Mucosa of gallbladder (tissue), 1 donor: ENCODE measurements at regions not wholly inside any gene's neighbourhood (a gene's known extent, or its start where the extent isn't known, plus 50 kb on each side); places are given as distances from the start of the nearest gene placed in this dataset.
A peak's percentile ranks its signal among the peaks of the same experiment; 100 is the strongest.

ENCODE experiments used
- DNase-seq: peaks from one replicate; pipeline ENCODE4 v3.0.0-alpha.2; 2020; ENCODE audit warnings: low spot score
- donor health status: DM: no; HTN: no; CAD: no.

- no peak for DNase-seq
Measured at GRCh38 chr19:28024920-28025319, 1188.0 kb downstream of the UQCRFS1 start.

GRCh38 chr19:28023064-28023463 lies 1189.9 kb downstream of the UQCRFS1 start:
- peak; percentile 15 for DNase-seq

GRCh38 chr19:28022506-28022905 lies 1190.4 kb downstream of the UQCRFS1 start:
- DNase-seq, result no peak

GRCh38 chr19:28021259-28022185 lies 1191.4 kb downstream of the UQCRFS1 start:
- no peak for DNase-seq

- peak; percentile 18 for DNase-seq
Measured at GRCh38 chr19:28020619-28021258, 1192.2 kb downstream of the UQCRFS1 start.

GRCh38 chr19:28019901-28020300 lies 1193.0 kb downstream of the UQCRFS1 start:
- DNase-seq, result no peak

GRCh38 chr19:28019371-28019770 lies 1193.6 kb downstream of the UQCRFS1 start:
- no peak for DNase-seq

- DNase-seq, result no peak
Measured at GRCh38 chr19:28018499-28018898, 1194.5 kb downstream of the UQCRFS1 start.

- no peak for DNase-seq
Measured at GRCh38 chr19:28014615-28015405, 1198.1 kb downstream of the UQCRFS1 start.

- DNase-seq, result no peak
Measured at GRCh38 chr19:28012361-28012760, 1200.6 kb downstream of the UQCRFS1 start.

- DNase-seq, result peak; percentile 24
Measured at GRCh38 chr19:28010656-28011055, 1202.3 kb downstream of the UQCRFS1 start.

- DNase-seq, result no peak
Measured at GRCh38 chr19:28009696-28010095, 1203.3 kb downstream of the UQCRFS1 start.

- no peak for DNase-seq
Measured at GRCh38 chr19:28008695-28009094, 1204.3 kb downstream of the UQCRFS1 start.

- no peak for DNase-seq
Measured at GRCh38 chr19:28003543-28003942, 1209.4 kb downstream of the UQCRFS1 start.

GRCh38 chr19:27997069-27997468 lies 1215.9 kb downstream of the UQCRFS1 start:
- no peak for DNase-seq

GRCh38 chr19:27993619-27994570 lies 1219.1 kb downstream of the UQCRFS1 start:
- no peak for DNase-seq

GRCh38 chr19:27986299-27986698 lies 1226.7 kb downstream of the UQCRFS1 start:
- no peak for DNase-seq

- DNase-seq, result no peak
Measured at GRCh38 chr19:27975419-27976005, 1237.4 kb downstream of the UQCRFS1 start.

- DNase-seq, result peak; percentile 25
Measured at GRCh38 chr19:27974082-27974513, 1238.9 kb downstream of the UQCRFS1 start.

- peak; percentile 19 for DNase-seq
Measured at GRCh38 chr19:27972291-27973040, 1240.5 kb downstream of the UQCRFS1 start.
